T-helper 2 cell treated with Interferon-gamma antibody and Interleukin-4, amounts not matched to agents 5 μg/mL and 100 μg/mL, for 36 hours (primary cell): ENCODE measurements at regions not wholly inside any gene's neighbourhood (a gene's known extent, or its start where the extent isn't known, plus 50 kb on each side); places are given as distances from the start of the nearest gene placed in this dataset.

Experiments used
- DNase-seq: peaks from one replicate; pipeline ENCODE4 v3.0.0; 2021; ENCODE audit warnings: low spot score
- H3K27ac Mint-ChIP-seq: one replicate; pipeline ENCODE4 v1.8.0; 2021; ENCODE audit warnings: mild to moderate bottlenecking, mixed read lengths
- H3K27me3 Mint-ChIP-seq: one replicate; pipeline ENCODE4 v1.8.0; 2021; ENCODE audit warnings: low read depth, mixed read lengths
- H3K36me3 Mint-ChIP-seq: one replicate; pipeline ENCODE4 v1.8.0; 2021; ENCODE audit warnings: low read depth, mixed read lengths
- H3K4me1 Mint-ChIP-seq: one replicate; pipeline ENCODE4 v1.8.0; 2021; ENCODE audit warnings: low read depth, mixed read lengths
- H3K4me3 Mint-ChIP-seq: one replicate; pipeline ENCODE4 v1.8.0; 2022; ENCODE audit warnings: mild to moderate bottlenecking, moderate library complexity, mixed read lengths
- H3K9me3 Mint-ChIP-seq: one replicate; pipeline ENCODE4 v1.8.0; 2021; ENCODE audit warnings: mixed read lengths

DNA sequence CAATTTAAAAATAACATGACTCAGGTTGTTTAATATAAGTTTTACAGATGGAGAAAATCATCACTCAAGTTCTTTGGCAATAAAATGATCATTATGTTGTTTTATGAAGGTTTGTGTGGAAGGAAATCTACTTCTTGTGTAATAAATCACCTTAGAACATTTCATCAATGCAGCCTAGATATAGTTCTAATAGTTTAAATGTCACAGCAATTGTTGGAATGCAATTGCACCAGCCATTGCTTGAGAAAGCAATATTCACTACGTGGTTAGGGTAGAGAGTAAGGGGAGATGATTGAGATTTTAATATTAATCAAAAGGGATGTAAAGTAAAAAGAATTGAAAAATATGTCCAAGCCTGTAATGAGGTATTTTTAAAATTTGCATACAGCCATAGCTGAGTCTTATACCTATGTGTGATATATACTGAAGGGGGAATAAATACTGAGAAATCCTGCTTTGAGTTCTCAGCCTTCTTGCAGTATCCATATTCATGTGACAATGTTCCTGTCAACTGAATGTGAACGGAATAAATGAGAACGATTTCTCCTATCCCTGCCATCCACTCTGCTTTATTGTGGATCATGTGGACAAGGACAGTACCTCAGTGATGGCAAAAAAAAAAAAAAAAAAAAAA lies 257.9 kb downstream of the OTOL1 start:
- H3K36me3 Mint-ChIP-seq, result no peaks in the 10 kb centered on the region
- no peak for DNase-seq
- H3K4me3 Mint-ChIP-seq, result no peak overlapping the region
- no peaks in the 10 kb centered on the region for H3K27me3 Mint-ChIP-seq
- peaks cover 4% of the 10 kb centered on the region for H3K4me1 Mint-ChIP-seq
- peaks cover 7% of the 10 kb centered on the region for H3K9me3 Mint-ChIP-seq
- no peak overlapping the region for H3K27ac Mint-ChIP-seq

DNA sequence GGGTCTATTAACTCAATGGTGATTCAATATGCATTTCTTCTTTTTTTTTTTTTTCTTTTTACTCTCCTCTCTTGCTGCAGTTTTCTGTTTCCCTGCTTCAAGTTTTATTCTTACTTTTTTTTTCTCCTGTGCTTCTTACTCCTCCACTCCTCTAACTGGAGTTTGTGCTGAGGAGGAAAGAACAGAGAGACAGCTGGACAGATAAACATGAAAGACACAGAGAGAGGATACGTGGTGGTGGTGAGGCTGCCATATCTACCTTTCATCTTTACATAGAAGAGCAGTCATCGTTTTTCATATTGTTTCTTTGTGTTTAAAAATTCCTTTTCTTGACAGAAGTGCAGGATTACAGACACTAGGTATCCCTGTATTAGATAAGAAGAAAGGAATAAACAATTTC lies 262.8 kb downstream of the OTOL1 start:
- H3K4me1 Mint-ChIP-seq, result peaks cover 4% of the 10 kb centered on the region
- H3K27me3 Mint-ChIP-seq, result no peaks in the 10 kb centered on the region
- no peaks in the 10 kb centered on the region for H3K36me3 Mint-ChIP-seq
- H3K4me3 Mint-ChIP-seq, result no peak overlapping the region
- DNase-seq, result no peak
- H3K27ac Mint-ChIP-seq, result no peak overlapping the region
- H3K9me3 Mint-ChIP-seq, result peaks cover 5% of the 10 kb centered on the region

DNA sequence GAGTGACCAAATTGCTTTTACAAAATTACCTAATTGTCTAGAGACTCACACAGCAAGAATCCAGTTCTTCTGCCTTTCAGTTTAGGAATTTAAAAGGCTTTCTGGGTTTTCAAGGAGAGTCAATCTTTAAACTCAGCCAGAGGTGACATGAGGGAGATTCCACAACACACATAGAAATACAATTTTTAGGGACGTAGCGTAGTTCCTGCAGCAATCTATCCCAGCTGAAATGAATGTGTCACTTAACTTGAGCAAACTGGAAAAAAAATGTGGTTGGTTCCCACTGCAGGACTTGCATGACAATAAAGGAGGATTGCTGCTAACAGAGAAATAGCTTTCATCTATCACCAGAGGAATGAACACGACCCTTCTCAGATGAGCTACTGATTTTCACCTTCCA lies 269.7 kb downstream of the OTOL1 start:
- Mint-ChIP-seq H3K9me3 (peaks cover 8% of the 10 kb centered on the region), H3K27me3 (no peaks in the 10 kb centered on the region), H3K4me3 (no peak overlapping the region), H3K27ac (no peak overlapping the region), H3K36me3 (no peaks in the 10 kb centered on the region), H3K4me1 (peaks cover 9% of the 10 kb centered on the region)
- no peak for DNase-seq

DNA sequence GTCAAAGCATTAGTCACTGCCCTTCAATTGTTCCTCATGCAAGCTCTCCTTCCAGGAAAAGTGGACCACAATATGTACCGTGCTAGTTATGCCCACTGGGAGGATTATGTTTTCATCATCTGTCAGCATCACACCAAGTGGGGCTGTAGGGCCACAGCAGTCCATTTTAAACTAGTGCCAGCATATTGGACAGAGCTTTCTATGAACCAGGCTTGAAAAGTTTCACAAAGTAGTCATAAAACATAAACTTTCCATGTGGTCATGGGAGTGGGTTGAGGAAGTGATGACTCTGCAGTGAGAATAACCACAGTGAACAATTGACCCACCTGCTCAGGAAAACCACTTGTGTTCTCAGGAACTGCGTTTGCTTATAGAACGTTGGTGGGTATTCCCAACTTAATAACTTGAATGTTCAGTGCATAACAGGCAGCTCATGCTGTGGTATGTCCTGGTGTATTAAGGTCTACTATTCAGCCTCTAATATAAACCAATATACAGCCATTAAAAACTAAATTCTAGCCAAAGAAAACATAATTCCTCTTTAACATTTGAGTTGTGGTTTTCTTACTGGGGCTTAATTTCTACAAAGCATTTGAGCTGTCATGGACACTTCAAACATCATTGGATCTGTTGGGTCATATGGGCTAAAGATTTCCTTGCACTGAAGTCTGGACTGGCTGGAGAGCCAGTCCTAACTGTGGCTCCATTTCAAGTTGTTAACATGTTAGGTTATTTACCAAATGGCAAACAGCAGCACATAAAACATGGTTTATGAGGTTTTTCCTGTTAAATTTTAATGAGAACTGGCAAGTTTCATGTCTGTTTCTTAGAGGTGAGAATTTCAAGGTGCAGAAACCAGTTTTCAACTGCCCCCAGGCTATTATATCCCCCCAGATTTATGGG lies 274.1 kb downstream of the OTOL1 start:
- Mint-ChIP-seq H3K27me3 (no peaks in the 10 kb centered on the region), H3K27ac (no peak overlapping the region), H3K9me3 (peaks cover 18% of the 10 kb centered on the region), H3K4me3 (peak overlapping the region; percentile 22), H3K4me1 (peaks cover 21% of the 10 kb centered on the region), H3K36me3 (peaks cover 7% of the 10 kb centered on the region)
- DNase-seq, result peak; percentile 62

DNA sequence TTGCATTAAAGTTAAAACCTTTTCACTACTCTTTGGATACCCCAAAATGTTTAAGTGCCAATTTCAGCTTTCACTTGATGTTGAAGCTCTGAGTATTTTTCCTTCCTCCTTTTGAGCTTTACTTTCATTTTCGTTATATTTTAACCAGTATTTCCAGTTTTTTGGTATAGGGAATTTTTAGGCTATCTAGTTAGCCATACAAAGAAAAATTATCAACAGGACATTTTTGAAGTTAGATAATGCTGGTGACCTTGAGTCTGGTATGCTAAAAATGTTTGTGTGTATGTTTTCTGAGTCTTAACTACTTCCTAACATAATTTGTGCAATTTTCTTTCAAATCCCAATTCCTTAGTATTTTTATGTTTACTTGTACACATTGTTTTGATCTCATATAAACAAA lies 284.8 kb downstream of the OTOL1 start:
- Mint-ChIP-seq H3K27me3 (no peaks in the 10 kb centered on the region), H3K4me1 (peaks cover 6% of the 10 kb centered on the region), H3K36me3 (peaks cover 3% of the 10 kb centered on the region), H3K4me3 (peak overlapping the region; percentile 41), H3K27ac (no peak overlapping the region), H3K9me3 (peaks cover 36% of the 10 kb centered on the region)
- no peak for DNase-seq

DNA sequence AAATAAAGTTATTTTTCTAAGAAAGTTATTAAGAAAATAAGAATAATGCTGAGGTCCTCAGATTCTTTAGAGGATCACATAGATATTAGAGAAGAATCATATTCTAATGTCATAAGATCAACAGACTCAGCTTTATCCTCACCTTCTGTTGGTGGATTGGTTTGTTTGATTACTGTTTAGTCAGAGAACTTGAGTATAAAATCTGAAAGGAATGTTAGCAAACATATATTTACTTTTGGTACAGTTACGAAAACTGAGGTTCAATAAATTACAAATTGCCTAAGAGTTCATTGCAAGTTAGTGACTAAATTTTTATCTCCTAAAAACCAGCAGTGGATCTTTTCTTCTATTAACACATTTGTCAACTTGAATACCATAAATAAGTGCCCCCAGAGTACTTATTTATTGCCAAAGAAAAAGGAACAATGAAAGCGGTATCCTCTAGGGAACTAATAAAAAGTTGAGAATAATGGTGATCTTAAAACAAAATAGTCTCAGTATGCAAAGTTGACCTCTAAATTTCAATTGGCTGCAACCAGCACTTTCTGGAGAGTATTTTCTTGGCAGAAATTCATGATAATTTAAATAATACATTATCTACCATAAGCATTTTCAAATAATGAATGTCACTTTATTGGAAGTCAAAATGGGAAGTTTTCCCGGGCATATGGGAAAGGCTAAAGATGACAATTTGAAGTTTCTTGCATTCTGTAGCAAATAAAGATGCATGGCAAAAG lies 296.8 kb downstream of the OTOL1 start:
- peaks cover 7% of the 10 kb centered on the region for H3K4me1 Mint-ChIP-seq
- no peaks in the 10 kb centered on the region for H3K36me3 Mint-ChIP-seq
- H3K27me3 Mint-ChIP-seq, result no peaks in the 10 kb centered on the region
- peaks cover 5% of the 10 kb centered on the region for H3K9me3 Mint-ChIP-seq
- H3K4me3 Mint-ChIP-seq, result no peak overlapping the region
- no peak overlapping the region for H3K27ac Mint-ChIP-seq
- no peak for DNase-seq

DNA sequence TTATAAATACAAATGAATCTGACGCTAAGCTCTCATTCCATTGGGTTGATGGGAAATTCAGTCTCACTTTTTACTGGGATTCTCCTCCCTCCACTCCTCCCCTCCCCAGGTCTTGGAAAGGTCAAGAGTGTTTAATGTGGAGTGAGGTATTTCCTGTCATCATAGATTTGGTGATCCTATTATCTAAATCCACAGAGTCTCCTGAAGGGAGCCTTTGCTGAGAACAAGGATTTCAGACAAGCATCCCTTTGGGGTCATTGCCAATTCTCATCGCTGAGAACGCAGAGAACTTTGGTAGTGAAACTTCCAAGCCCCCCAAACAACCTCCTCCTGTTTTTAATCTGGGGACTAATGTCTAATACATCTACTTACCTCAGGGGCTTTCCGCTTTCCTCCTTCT lies 297.9 kb downstream of the OTOL1 start:
- Mint-ChIP-seq H3K4me1 (peaks cover 4% of the 10 kb centered on the region), H3K36me3 (peaks cover under 1% of the 10 kb centered on the region), H3K4me3 (no peak overlapping the region), H3K9me3 (peaks cover 6% of the 10 kb centered on the region), H3K27me3 (no peaks in the 10 kb centered on the region), H3K27ac (no peak overlapping the region)
- no peak for DNase-seq

DNA sequence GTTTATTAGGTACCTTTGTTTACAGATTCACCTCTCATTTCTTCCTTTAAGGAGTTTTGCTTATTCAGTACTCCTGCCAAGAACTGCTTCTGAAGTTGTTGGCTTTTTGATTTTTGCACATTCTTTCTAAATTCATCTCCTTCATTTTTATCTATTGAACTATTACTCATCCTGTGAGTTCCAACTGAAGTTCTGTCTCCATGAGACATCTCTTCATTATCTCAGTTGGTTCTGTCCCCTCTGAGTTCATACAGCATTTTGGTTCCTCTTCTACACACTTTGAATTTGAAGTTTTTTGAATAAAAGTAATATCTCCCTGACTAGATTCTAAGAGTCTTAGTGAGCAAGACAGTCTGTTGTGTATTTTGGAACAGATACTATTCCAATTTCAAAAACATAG lies 299.7 kb downstream of the OTOL1 start:
- peaks cover 5% of the 10 kb centered on the region for H3K4me1 Mint-ChIP-seq
- no peak for DNase-seq
- H3K9me3 Mint-ChIP-seq, result peaks cover 12% of the 10 kb centered on the region
- H3K27ac Mint-ChIP-seq, result no peak overlapping the region
- no peaks in the 10 kb centered on the region for H3K27me3 Mint-ChIP-seq
- H3K36me3 Mint-ChIP-seq, result peaks cover 2% of the 10 kb centered on the region
- no peak overlapping the region for H3K4me3 Mint-ChIP-seq

DNA sequence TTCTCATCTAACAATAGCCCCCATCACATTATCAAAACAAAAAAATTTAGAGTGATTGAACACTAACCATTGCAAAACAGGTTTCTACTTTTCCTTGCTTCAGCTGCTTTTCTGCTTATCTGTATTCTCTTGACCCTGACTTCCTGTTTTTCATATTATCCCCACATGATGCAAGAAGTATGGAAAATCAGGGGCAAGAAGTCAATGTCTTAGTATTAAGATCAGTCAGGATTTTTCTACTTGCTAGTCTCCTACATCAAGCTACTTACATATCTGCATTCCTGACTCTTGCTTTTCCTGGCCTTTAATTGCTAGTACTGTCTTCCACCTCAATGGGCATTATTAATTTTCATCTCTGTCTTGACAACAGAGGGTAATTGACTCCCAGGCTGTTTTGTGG lies 300.2 kb downstream of the OTOL1 start:
- no peak for DNase-seq
- Mint-ChIP-seq H3K9me3 (peaks cover 15% of the 10 kb centered on the region), H3K36me3 (peaks cover 2% of the 10 kb centered on the region)

DNA sequence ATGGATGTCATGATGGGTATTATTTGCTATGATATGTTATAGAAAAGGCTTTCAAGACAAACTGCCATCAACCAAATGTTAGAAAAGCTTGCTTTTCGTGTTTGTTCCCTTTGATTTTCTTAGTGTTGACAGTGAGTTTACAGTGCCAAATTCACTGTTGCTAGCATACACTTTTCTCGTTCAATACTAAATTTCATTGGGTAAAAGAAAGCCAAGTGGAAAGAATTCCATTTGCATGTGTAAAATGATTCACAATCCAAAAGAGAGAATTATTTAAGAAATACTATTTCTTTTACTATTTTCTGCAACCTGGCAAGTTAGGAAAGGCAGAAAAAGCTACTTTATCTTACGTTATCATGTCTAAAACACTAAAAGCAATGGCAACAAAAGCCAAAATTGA lies 301.4 kb downstream of the OTOL1 start:
- Mint-ChIP-seq H3K27me3 (no peaks in the 10 kb centered on the region), H3K27ac (no peak overlapping the region), H3K4me1 (peaks cover 5% of the 10 kb centered on the region), H3K36me3 (peaks cover 2% of the 10 kb centered on the region), H3K4me3 (no peak overlapping the region), H3K9me3 (peaks cover 25% of the 10 kb centered on the region)
- DNase-seq, result no peak

More for the DNA sequence above, 300.2 kb downstream of the OTOL1 start:
- no peak overlapping the region for H3K27ac Mint-ChIP-seq
- H3K4me1 Mint-ChIP-seq, result peaks cover 5% of the 10 kb centered on the region
- no peaks in the 10 kb centered on the region for H3K27me3 Mint-ChIP-seq
- no peak overlapping the region for H3K4me3 Mint-ChIP-seq

DNA sequence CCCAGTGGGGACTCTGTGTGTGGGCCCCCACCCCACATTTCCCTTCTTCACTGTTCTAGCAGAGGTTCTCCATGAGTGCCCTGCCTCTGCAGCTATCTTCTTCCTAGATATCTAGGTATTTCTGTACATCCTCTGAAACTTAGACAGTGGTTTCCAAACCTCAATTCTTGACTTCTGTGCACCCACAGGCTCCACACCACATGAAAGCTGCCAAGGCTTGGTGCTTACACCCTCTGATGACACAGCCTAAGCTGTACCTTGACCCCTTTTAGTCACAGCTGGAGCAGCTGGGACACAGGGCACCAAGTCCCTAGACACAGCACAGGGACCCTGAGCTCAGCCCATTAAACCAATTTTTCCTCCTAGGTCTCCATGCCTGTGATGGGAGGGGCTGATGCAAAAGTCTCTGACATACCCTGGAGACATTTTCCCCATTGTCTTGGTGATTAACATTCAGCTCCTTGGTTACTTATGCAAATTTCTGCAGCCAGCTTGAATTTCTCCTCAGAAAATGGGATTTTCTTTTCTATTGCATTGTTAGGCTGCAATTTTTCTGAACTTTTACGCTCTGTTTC lies 304.5 kb downstream of the OTOL1 start:
- no peak overlapping the region for H3K4me3 Mint-ChIP-seq
- no peaks in the 10 kb centered on the region for H3K27me3 Mint-ChIP-seq
- peaks cover 2% of the 10 kb centered on the region for H3K36me3 Mint-ChIP-seq
- H3K4me1 Mint-ChIP-seq, result peaks cover 5% of the 10 kb centered on the region
- H3K27ac Mint-ChIP-seq, result no peak overlapping the region
- peaks cover 29% of the 10 kb centered on the region for H3K9me3 Mint-ChIP-seq
- DNase-seq, result peak; percentile 12

DNA sequence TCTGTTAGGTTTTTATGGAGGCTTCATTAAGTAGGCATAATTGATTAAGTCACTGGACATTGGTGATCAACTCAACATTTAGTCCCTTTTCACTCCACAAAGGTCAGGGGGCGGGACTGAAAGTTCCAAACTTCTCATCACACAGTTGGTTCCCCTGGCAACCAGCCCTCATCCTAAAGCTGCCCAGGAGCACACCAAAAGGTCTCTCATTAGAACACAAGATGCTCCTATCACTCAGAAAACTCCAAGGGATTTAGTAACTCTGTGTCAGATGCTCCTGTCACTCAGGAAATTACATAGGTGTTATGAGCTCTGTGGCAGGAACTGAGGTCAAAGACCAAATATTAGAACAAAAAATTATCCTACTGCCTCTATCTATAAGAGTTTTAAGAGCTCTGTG lies 321.5 kb downstream of the OTOL1 start:
- no peaks in the 10 kb centered on the region for H3K27me3 Mint-ChIP-seq
- no peaks in the 10 kb centered on the region for H3K4me1 Mint-ChIP-seq
- no peak overlapping the region for H3K27ac Mint-ChIP-seq
- no peaks in the 10 kb centered on the region for H3K36me3 Mint-ChIP-seq
- H3K9me3 Mint-ChIP-seq, result no peaks in the 10 kb centered on the region
- DNase-seq, result no peak
- no peak overlapping the region for H3K4me3 Mint-ChIP-seq

DNA sequence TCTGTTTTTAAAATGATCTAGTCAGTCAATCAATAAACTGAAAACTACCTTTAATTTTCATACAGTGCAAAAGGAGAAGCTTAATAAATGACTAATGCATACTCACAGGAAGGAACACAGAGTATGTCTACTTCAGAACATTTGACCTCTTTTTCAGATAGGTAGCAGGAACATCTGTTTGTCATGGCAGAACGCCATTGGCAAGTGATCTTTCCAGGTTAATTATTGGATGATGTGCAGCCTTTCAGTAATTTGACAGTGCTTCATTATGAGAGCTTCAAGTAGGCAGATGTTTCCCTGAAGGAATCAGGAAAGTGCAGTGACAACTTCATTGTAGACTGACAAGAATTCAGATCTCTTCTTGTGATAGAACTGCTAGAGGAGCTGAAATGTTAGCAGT lies 325.0 kb downstream of the OTOL1 start:
- no peaks in the 10 kb centered on the region for H3K36me3 Mint-ChIP-seq
- H3K4me3 Mint-ChIP-seq, result no peak overlapping the region
- H3K4me1 Mint-ChIP-seq, result no peaks in the 10 kb centered on the region
- DNase-seq, result no peak
- no peaks in the 10 kb centered on the region for H3K27me3 Mint-ChIP-seq
- H3K27ac Mint-ChIP-seq, result no peak overlapping the region
- no peaks in the 10 kb centered on the region for H3K9me3 Mint-ChIP-seq

DNA sequence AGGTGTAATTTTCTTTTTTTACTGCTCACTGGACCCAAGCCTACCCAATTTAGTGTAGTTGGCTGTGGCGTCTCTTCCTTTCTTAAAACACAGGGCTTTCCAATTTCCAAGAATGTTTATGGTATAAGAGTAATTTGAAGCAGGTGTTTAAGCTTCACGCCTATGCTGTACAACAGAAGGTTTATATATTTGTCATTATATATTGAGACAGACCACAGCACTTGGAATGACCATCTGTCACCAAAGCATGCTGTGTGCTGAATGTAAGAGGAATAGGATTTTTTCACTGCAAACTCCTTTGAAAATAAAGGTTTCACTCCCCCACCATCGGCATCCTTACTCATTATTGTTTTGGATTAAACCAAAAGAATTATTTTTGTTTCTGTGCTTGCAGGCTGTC lies 325.7 kb downstream of the OTOL1 start:
- Mint-ChIP-seq H3K9me3 (no peaks in the 10 kb centered on the region), H3K4me1 (no peaks in the 10 kb centered on the region)

More for the DNA sequence above, 325.7 kb downstream of the OTOL1 start:
- Mint-ChIP-seq H3K27me3 (no peaks in the 10 kb centered on the region), H3K27ac (no peak overlapping the region), H3K4me3 (no peak overlapping the region), H3K36me3 (no peaks in the 10 kb centered on the region)
- no peak for DNase-seq
